SH-SY5Y (cell line): ENCODE measurements at regions not wholly inside any gene's neighbourhood (a gene's known extent, or its start where the extent isn't known, plus 50 kb on each side); places are given as distances from the start of the nearest gene placed in this dataset.

ENCODE experiments used
- GATA2 ChIP-seq: IDR thresholded peaks from 2 replicates; pipeline ENCODE4 v1.6.1; 2011; ENCODE audit warnings: mild to moderate bottlenecking, low read depth, low read length
- GATA3 ChIP-seq: IDR thresholded peaks from 2 replicates; pipeline ENCODE4 v1.6.1; 2011; ENCODE audit warnings: low read depth, mild to moderate bottlenecking, low read length, moderate library complexity

GRCh38 chr11:129711760-129712159, 103.9 kb upstream of the TMEM45B start:
- TF ChIP-seq GATA3 = no peak
- TF ChIP-seq GATA2 = no peak
